ENCODE measurements at regions not wholly inside any gene's neighbourhood (a gene's known extent, or its start where the extent isn't known, plus 50 kb on each side); places are given as distances from the start of the nearest gene placed in this dataset.

- TF ChIP-seq CTCF (IDR thresholded peaks at IDR 0.05) = no peak
- TF ChIP-seq TEAD4 (IDR thresholded peaks at IDR 0.05; ENCODE audit: borderline replicate concordance, insufficient read depth) = no peak
- TF ChIP-seq MEF2A (IDR thresholded peaks at IDR 0.05; ENCODE audit: borderline replicate concordance, low read depth) = no peak
- TF ChIP-seq USF2 (IDR thresholded peaks at IDR 0.05; ENCODE audit: borderline replicate concordance, low read depth, low read length) = no peak
- no peak for TF ChIP-seq MAX (IDR thresholded peaks at IDR 0.05; ENCODE audit: low read depth)
- TF ChIP-seq POLR2AphosphoS5 (IDR thresholded peaks at IDR 0.05; ENCODE audit: low read depth, low read length) = no peak
- TF ChIP-seq TCF12 (IDR thresholded peaks at IDR 0.05) = no peak
- TF ChIP-seq SIN3A (IDR thresholded peaks at IDR 0.05; ENCODE audit: borderline replicate concordance, low read depth, low read length) = no peak
- TF ChIP-seq REST (IDR thresholded peaks at IDR 0.05; ENCODE audit: low read depth, low read length) = no peak
- TF ChIP-seq NRF1 (IDR thresholded peaks at IDR 0.05; ENCODE audit: low read depth, low read length) = no peak
Observed at GRCh38 chr1:96545935-96546656, 175.5 kb upstream of the PTBP2 start.

Data from SK-N-SH (cell line).